ENCODE measurements at regions not wholly inside any gene's neighbourhood (a gene's known extent, or its start where the extent isn't known, plus 50 kb on each side); places are given as distances from the start of the nearest gene placed in this dataset.

DNA sequence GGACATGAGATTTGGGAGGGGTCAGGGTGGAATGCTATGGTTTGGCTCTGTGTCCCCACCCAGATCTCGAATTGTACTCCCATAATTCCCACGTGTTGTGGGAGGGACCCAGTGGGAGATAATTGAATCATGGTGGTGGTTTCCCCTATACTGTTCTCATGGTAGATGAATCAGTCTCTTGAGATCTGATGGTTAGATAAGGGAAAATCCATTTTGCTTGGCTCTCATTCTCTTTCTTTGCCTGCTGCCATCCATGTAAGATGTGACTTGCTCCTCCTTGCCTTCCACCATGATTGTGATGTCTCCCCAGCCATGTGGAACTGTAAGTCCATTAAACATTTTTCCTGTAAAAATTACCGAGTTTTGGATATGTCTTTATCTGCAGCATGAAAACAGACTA, 80.9 kb upstream of the GALNT5 start:
- Histone ChIP-seq H3K9me3 (no peaks in the 10 kb centered on the region), H3K27me3 (no peaks in the 10 kb centered on the region), H3K36me3 (ENCODE audit: low read depth, missing control alignments) (no peaks in the 10 kb centered on the region), H3K4me3 (no peak overlapping the region), H3K27ac (no peak overlapping the region), H3K4me1 (no peaks in the 10 kb centered on the region)
- 82 to 88% methylated on average over 3 of the region's 3 CpGs for WGBS, 2 donors
- intact Hi-C loops (cut with DNase I; ENCODE audit: low total_unique reads), result no loop called here
- no peak for TF ChIP-seq POLR2A (IDR thresholded peaks at IDR 0.05)
- TF ChIP-seq, protein P1, sequence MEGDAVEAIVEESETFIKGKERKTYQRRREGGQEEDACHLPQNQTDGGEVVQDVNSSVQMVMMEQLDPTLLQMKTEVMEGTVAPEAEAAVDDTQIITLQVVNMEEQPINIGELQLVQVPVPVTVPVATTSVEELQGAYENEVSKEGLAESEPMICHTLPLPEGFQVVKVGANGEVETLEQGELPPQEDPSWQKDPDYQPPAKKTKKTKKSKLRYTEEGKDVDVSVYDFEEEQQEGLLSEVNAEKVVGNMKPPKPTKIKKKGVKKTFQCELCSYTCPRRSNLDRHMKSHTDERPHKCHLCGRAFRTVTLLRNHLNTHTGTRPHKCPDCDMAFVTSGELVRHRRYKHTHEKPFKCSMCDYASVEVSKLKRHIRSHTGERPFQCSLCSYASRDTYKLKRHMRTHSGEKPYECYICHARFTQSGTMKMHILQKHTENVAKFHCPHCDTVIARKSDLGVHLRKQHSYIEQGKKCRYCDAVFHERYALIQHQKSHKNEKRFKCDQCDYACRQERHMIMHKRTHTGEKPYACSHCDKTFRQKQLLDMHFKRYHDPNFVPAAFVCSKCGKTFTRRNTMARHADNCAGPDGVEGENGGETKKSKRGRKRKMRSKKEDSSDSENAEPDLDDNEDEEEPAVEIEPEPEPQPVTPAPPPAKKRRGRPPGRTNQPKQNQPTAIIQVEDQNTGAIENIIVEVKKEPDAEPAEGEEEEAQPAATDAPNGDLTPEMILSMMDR (IDR thresholded peaks at IDR 0.05), result no peak
- no peak for DNase-seq

DNA sequence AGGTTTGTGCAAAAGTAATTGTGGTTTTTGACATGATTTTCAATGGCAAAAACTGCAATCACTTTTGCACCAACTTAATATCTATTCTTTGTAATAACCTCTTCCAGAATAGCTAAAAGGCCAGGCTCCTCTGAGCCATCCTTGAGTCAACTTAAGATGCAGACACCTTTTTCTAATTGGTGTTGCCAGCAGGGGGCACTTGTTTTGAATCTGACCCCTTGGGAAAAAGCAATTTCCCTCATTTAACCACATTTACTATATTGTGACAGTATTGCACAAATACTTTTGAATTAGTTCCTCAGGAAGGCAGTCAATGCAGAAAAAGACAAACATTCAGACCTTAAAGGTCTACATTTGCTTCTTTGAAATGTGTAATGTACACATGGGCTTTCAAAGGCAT, 78.6 kb upstream of the GALNT5 start:
- Histone ChIP-seq H3K27me3 (no peaks in the 10 kb centered on the region), H3K36me3 (ENCODE audit: low read depth, missing control alignments) (no peaks in the 10 kb centered on the region), H3K4me3 (no peak overlapping the region), H3K27ac (no peak overlapping the region), H3K4me1 (no peaks in the 10 kb centered on the region), H3K9me3 (no peaks in the 10 kb centered on the region)
- TF ChIP-seq POLR2A (IDR thresholded peaks at IDR 0.05), result no peak
- TF ChIP-seq, protein P1 (IDR thresholded peaks at IDR 0.05), result no peak
- intact Hi-C loops (cut with DNase I; ENCODE audit: low total_unique reads), result no loop called here
- DNase-seq, result no peak

DNA sequence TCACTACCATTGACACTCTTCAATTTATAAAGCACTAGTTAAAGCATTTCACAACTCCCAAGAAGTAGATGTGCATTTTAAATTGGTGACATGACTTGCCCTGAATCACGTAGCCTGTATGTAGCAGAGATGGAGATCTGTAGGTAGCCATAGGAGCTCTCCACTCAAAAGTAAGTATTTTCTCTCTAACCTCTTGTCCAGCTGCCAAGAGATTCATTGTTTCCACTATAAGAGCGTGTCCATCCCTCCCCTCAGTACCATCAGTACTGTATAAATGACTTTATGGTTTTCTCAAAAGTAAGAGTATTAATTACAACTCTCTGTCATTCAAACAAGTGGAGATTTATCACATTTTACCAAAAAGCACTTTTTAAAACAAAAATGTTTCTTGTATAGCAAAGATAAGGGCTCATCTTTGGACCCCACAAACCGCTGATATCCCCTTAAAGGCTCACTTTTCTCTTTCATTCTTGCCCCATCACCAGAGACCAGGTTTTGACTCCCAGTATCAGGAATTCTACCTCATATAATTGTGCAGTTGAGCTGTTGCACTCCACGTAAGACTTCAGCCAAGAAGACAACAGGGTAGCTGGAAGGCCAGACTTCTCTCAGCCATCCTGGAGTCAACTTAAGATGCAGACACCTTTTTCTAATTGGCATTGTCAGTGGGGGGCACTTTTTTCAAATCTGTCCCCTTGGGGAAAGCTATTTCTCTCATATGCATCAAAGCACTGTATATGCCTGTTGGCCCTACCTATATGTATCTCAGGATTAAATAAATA, 78.0 kb upstream of the GALNT5 start:
- H3K4me1 ChIP-seq, result no peaks in the 10 kb centered on the region
- intact Hi-C loops (cut with DNase I; ENCODE audit: low total_unique reads), result no loop called here

DNA sequence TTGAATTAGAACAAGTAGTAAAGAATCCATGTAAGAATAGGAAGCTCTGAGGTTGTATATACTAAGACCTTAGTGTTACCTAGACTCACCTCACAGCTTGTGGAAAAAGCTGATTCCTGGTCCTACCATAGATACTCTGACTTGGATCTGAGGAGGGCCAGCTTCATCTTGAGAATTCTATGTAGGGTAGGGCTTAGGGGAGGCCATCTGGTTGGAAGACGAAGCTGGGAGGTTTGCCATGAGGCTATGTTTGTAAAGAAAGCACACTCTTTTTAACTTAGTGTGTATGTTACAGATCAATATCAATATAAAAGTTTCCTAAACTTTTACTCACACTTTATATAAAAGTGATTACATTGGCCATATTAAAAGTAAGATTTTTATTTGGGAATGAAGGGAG, 77.1 kb upstream of the GALNT5 start:
- no peaks in the 10 kb centered on the region for H3K9me3 ChIP-seq
- H3K4me3 ChIP-seq, result no peak overlapping the region
- intact Hi-C loops (cut with DNase I; ENCODE audit: low total_unique reads), result no loop called here
- H3K27ac ChIP-seq, result no peak overlapping the region
- H3K4me1 ChIP-seq, result no peaks in the 10 kb centered on the region
- TF ChIP-seq POLR2A (IDR thresholded peaks at IDR 0.05), result no peak
- TF ChIP-seq, protein P1 (IDR thresholded peaks at IDR 0.05), result no peak
- WGBS, 2 donors, result 91 to 93% methylated on average over 1 of the region's 1 CpG
- no peaks in the 10 kb centered on the region for H3K27me3 ChIP-seq
- DNase-seq, result no peak
- no peaks in the 10 kb centered on the region for H3K36me3 ChIP-seq (ENCODE audit: low read depth, missing control alignments)

More for the DNA sequence above, 78.0 kb upstream of the GALNT5 start:
- H3K9me3 ChIP-seq, result no peaks in the 10 kb centered on the region
- 86 to 88% methylated on average over 4 of the region's 4 CpGs for WGBS, 2 donors
- no peaks in the 10 kb centered on the region for H3K27me3 ChIP-seq
- no peak overlapping the region for H3K4me3 ChIP-seq
- H3K36me3 ChIP-seq (ENCODE audit: low read depth, missing control alignments), result no peaks in the 10 kb centered on the region
- H3K27ac ChIP-seq, result no peak overlapping the region
- DNase-seq, result no peak
- TF ChIP-seq, protein P1 (IDR thresholded peaks at IDR 0.05), result no peak
- no peak for TF ChIP-seq POLR2A (IDR thresholded peaks at IDR 0.05)

DNA sequence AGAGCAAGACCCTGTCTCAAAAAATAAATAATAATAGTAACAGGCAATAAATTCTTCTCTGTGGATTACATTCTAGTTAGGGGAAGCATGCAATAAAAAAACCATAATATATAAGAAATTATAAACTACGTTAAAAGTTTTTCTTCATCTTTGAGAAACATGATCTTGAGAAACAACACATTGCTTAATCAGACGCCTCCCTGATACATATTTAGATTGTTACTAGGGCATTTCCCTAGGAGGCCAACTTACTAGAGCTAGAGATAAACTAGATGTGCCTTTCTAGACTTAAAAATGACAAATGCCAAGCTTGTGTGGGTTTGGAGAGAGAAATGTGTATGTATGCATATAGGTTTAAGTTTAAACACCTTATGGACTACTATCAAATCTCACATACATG, 76.3 kb upstream of the GALNT5 start:
- no peaks in the 10 kb centered on the region for H3K36me3 ChIP-seq (ENCODE audit: low read depth, missing control alignments)
- no peaks in the 10 kb centered on the region for H3K9me3 ChIP-seq
- no peaks in the 10 kb centered on the region for H3K4me1 ChIP-seq
- no peaks in the 10 kb centered on the region for H3K27me3 ChIP-seq
- no peak overlapping the region for H3K4me3 ChIP-seq
- intact Hi-C loops (cut with DNase I; ENCODE audit: low total_unique reads), result no loop called here
- WGBS, 2 donors, result 69 to 83% methylated on average over 2 of the region's 2 CpGs
- TF ChIP-seq, protein P1 (IDR thresholded peaks at IDR 0.05), result no peak
- TF ChIP-seq POLR2A (IDR thresholded peaks at IDR 0.05), result no peak
- no peak for DNase-seq
- no peak overlapping the region for H3K27ac ChIP-seq

All from testis (tissue), 2 donors.